B cell (primary cell): ENCODE measurements at regions not wholly inside any gene's neighbourhood (a gene's known extent, or its start where the extent isn't known, plus 50 kb on each side); places are given as distances from the start of the nearest gene placed in this dataset.

ENCODE experiments used
- ATAC-seq: fragments of 200-7000 bp; cut with Tn5 transposase; one replicate; pipeline ENCODE4 v1.10.0; 2021; ENCODE audit warnings: low read depth, mild to moderate bottlenecking, moderate number of reproducible peaks, moderate library complexity
- CTCF ChIA-PET: fragments of 350-600 bp; sonication (Branson Sonifier 250); formaldehyde crosslinking; loops from one replicate; lab custom pipeline; 2021; ENCODE audit warnings: antibody characterized with exemption, inconsistent platforms; lab: Charles Lee
- POLR2A ChIA-PET: fragments of 350-600 bp; sonication (Branson Sonifier 250); formaldehyde crosslinking; loops from one replicate; lab custom pipeline; 2021; ENCODE audit warnings: antibody characterized with exemption; lab: Charles Lee
- DNase-seq: peaks from one replicate; pipeline ENCODE4 v3.0.0; 2013
- H2AFZ ChIP-seq: 2 replicates; pipeline ENCODE4 v1.6.1; 2012; ENCODE audit warnings: mild to moderate bottlenecking, low read depth, low read length; ENCODE audit not compliant: insufficient read depth, poor library complexity, severe bottlenecking
- H3K27ac ChIP-seq, 2 donors: 1 replicate in 1 of 2; 2 replicates in 1 of 2; pipeline ENCODE4 v1.5.1; 2012 to 2013; ENCODE audit warnings: low read length in 2 of 2, mild to moderate bottlenecking in 2 of 2, moderate library complexity in 1 of 2
- H3K27me3 ChIP-seq, 4 experiments: fragments of 200-600 bp in 1 of 4; sonication (generic) in 1 of 4; replicated peaks in 1 of 4; 1 replicate in 2 of 4; 2 replicates in 2 of 4; pipeline versions ENCODE4 v1.6.1 to v1.7.0; 2013 to 2016; ENCODE audit warnings: low read length in 3 of 4, mild to moderate bottlenecking in 2 of 4, mixed read lengths in 1 of 4, moderate library complexity in 1 of 4; ENCODE audit not compliant: insufficient read depth in 4 of 4, control insufficient read depth in 3 of 4; ENCODE audit errors: control extremely low read depth in 1 of 4
- H3K36me3 ChIP-seq, 2 experiments: replicated peaks in 1 of 2; 1 replicate in 1 of 2; 2 replicates in 1 of 2; pipeline versions ENCODE4 v1.6.1 to v1.7.1; 2013; ENCODE audit warnings: low read length in 1 of 2; ENCODE audit not compliant: insufficient read depth in 2 of 2, control insufficient read depth in 1 of 2; ENCODE audit errors: control extremely low read depth in 1 of 2, extremely low read depth in 1 of 2
- H3K4me1 ChIP-seq, 2 donors: fragments of 200-600 bp in 1 of 2; sonication (generic) in 1 of 2; 1 replicate in 1 of 2; 2 replicates in 1 of 2; pipeline versions ENCODE4 v1.5.1 to v1.6.1; 2013 to 2017; ENCODE audit warnings: low read length in 2 of 2; ENCODE audit not compliant: control insufficient read depth in 2 of 2, insufficient read depth in 2 of 2
- H3K4me2 ChIP-seq: replicated peaks from 2 replicates; pipeline ENCODE3; 2012; ENCODE audit warnings: mild to moderate bottlenecking, low read depth, low read length; ENCODE audit not compliant: poor library complexity, severe bottlenecking
- H3K4me3 ChIP-seq, 5 experiments: fragments of 200-600 bp in 1 of 5; sonication (generic) in 1 of 5; 1 replicate in 3 of 5; 2 replicates in 2 of 5; pipeline versions ENCODE4 v1.5.1 to v1.7.0; 2011 to 2016; ENCODE audit warnings: low read length in 4 of 5, mild to moderate bottlenecking in 4 of 5, low read depth in 2 of 5, control low read depth in 1 of 5, moderate library complexity in 1 of 5; ENCODE audit not compliant: insufficient read depth in 1 of 5; ENCODE audit errors: control extremely low read depth in 1 of 5, extremely low read depth in 1 of 5
- H3K79me2 ChIP-seq: fragments of 200-600 bp; sonication (generic); one replicate; pipeline ENCODE4 v1.6.0; 2016; ENCODE audit warnings: low read length; ENCODE audit not compliant: control insufficient read depth, insufficient read depth
- H3K9ac ChIP-seq: fragments of 200-600 bp; sonication (generic); 2 replicates; pipeline ENCODE4 v1.6.1; 2017; ENCODE audit warnings: mild to moderate bottlenecking, low read length, moderate library complexity
- H3K9me3 ChIP-seq, 3 donors: one replicate each; pipeline versions ENCODE4 v1.6.1 to v1.7.1; 2013; ENCODE audit warnings: low read length in 2 of 3; ENCODE audit not compliant: control insufficient read depth in 2 of 3, insufficient read depth in 1 of 3; ENCODE audit errors: control extremely low read depth in 1 of 3
- H4K20me1 ChIP-seq: 2 replicates; pipeline ENCODE4 v1.6.0; 2012; ENCODE audit warnings: mild to moderate bottlenecking, low read length; ENCODE audit not compliant: insufficient read depth, control insufficient read depth, poor library complexity, severe bottlenecking
- H3K27ac Mint-ChIP-seq: one replicate; pipeline ENCODE4 v1.8.0; 2021; ENCODE audit warnings: mixed read lengths
- H3K27me3 Mint-ChIP-seq: one replicate; pipeline ENCODE4 v1.8.0; 2021; ENCODE audit warnings: mixed read lengths
- H3K4me1 Mint-ChIP-seq: one replicate; pipeline ENCODE4 v1.8.0; 2021; ENCODE audit warnings: mixed read lengths
- H3K4me3 Mint-ChIP-seq: one replicate; pipeline ENCODE4 v1.8.0; 2021; ENCODE audit warnings: mixed read lengths
- H3K9me3 Mint-ChIP-seq: one replicate; pipeline ENCODE4 v1.8.0; 2022; ENCODE audit warnings: mixed read lengths; ENCODE audit not compliant: insufficient read depth
- CTCF ChIP-seq: fragments of 200-600 bp; IDR thresholded peaks from one replicate; pipeline ENCODE4 v1.8.0; 2022; ENCODE audit warnings: antibody characterized with exemption, mild to moderate bottlenecking
- EZH2 ChIP-seq: IDR thresholded peaks from 2 replicates; pipeline ENCODE4 v1.6.1; 2012; ENCODE audit warnings: borderline replicate concordance, low read depth, mild to moderate bottlenecking, moderate library complexity, low read length; ENCODE audit not compliant: insufficient read depth, poor library complexity, severe bottlenecking
- WGBS: methylation state at CpG from one replicate; pipeline ENCODE4 v1.1.5; 2013; ENCODE audit warnings: missing lambda C conversion rate; ENCODE audit not compliant: insufficient coverage; 5-methylcytosine and 5-hydroxymethylcytosine counted together
- intact Hi-C: fragments of 100-400 bp; cut with micrococcal nuclease; formaldehyde crosslinking; loops from one replicate; pipeline ENCODE4 v1.10.0; 2022

- H3K27ac ChIP-seq = no peak overlapping the region
- no peak overlapping the region for H3K27ac Mint-ChIP-seq
- H3K4me1 ChIP-seq = no peaks in the 10 kb centered on the region
- H3K27me3 Mint-ChIP-seq = no peaks in the 10 kb centered on the region
- CTCF ChIA-PET = no interaction called here
- no peaks in the 10 kb centered on the region for H4K20me1 ChIP-seq
- no peak overlapping the region for H3K4me2 ChIP-seq
- no peaks in the 10 kb centered on the region for H3K9me3 Mint-ChIP-seq
- no peaks in the 10 kb centered on the region for H3K36me3 ChIP-seq
- H3K27me3 ChIP-seq = no peaks in the 10 kb centered on the region
- H2AFZ ChIP-seq = no peak overlapping the region
- DNase-seq (no peak), ATAC-seq (no peak)
- POLR2A ChIA-PET = no interaction called here
- no CpG with 5 or more reads among the region's 4 CpGs for WGBS
- H3K9me3 ChIP-seq = peaks cover 0 to 4% (median 1%) of the 10 kb centered on the region in 3 donors
- H3K4me3 Mint-ChIP-seq = no peak overlapping the region
- TF ChIP-seq CTCF = no peak
- no peak for TF ChIP-seq EZH2
- H3K4me3 ChIP-seq = no peak overlapping the region
- H3K79me2 ChIP-seq = no peaks in the 10 kb centered on the region
- intact Hi-C loops = no loop called here
- H3K4me1 Mint-ChIP-seq = no peaks in the 10 kb centered on the region
- no peak overlapping the region for H3K9ac ChIP-seq
These were observed 218.6 kb upstream of the ADGRL3 start for GRCh38 chr4:60981534-60981933.

- H3K27ac ChIP-seq = no peak overlapping the region
- TF ChIP-seq EZH2 (no peak), CTCF (no peak)
- no peak overlapping the region for H3K4me3 ChIP-seq
- H3K4me2 ChIP-seq = no peak overlapping the region
- ChIA-PET POLR2A (no interaction called here), CTCF (no interaction called here)
- H3K9me3 ChIP-seq = peaks cover 0 to 4% (median 0%) of the 10 kb centered on the region in 3 donors
- ATAC-seq (no peak), DNase-seq (no peak)
- Mint-ChIP-seq H3K27ac (no peak overlapping the region), H3K27me3 (no peaks in the 10 kb centered on the region), H3K9me3 (peaks cover 5% of the 10 kb centered on the region), H3K4me1 (no peaks in the 10 kb centered on the region), H3K4me3 (no peak overlapping the region)
- H3K79me2 ChIP-seq = no peaks in the 10 kb centered on the region
- intact Hi-C loops = no loop called here
- no peaks in the 10 kb centered on the region for H3K36me3 ChIP-seq
- H3K9ac ChIP-seq = no peak overlapping the region
- WGBS = no CpG with 5 or more reads among the region's 1 CpG
- no peak overlapping the region for H2AFZ ChIP-seq
- H3K4me1 ChIP-seq = no peaks in the 10 kb centered on the region
- H4K20me1 ChIP-seq = no peaks in the 10 kb centered on the region
- no peaks in the 10 kb centered on the region for H3K27me3 ChIP-seq
These were observed 211.0 kb upstream of the ADGRL3 start for GRCh38 chr4:60989141-60989540.
